Gastrocnemius medialis (tissue), 4 donors: ENCODE measurements at regions not wholly inside any gene's neighbourhood (a gene's known extent, or its start where the extent isn't known, plus 50 kb on each side); places are given as distances from the start of the nearest gene placed in this dataset.

Source experiments
- CTCF ChIP-seq, 5 experiments: fragments of 450-650 bp in 3 of 5; fragments of 200-600 bp in 2 of 5; sonication (generic) in 2 of 5; IDR thresholded peaks in 4 of 5; conservative IDR thresholded peaks in 1 of 5; 1 replicate in 4 of 5; 2 replicates in 1 of 5; pipeline ENCODE4 v1.5.1; 2016 to 2019; ENCODE audit warnings: antibody characterized with exemption in 5 of 5, mild to moderate bottlenecking in 3 of 5, moderate library complexity in 3 of 5
- POLR2A ChIP-seq, 2 donors: fragments of 450-650 bp; IDR thresholded peaks; one replicate each; pipeline ENCODE4 v1.6.1; 2017; ENCODE audit warnings: antibody characterized with exemption in 2 of 2, mild to moderate bottlenecking in 2 of 2, moderate library complexity in 2 of 2

GRCh38 chr1:118486199-118486598 lies 301.2 kb upstream of the SPAG17 start:
- TF ChIP-seq CTCF (IDR thresholded peaks at IDR 0.05 in 4 of 5, conservative IDR thresholded peaks at IDR 0.05 in 1 of 5) = no peak
- TF ChIP-seq POLR2A (IDR thresholded peaks at IDR 0.05) = no peak
